ENCODE measurements at regions not wholly inside any gene's neighbourhood (a gene's known extent, or its start where the extent isn't known, plus 50 kb on each side); places are given as distances from the start of the nearest gene placed in this dataset.

- TF ChIP-seq, protein P1, sequence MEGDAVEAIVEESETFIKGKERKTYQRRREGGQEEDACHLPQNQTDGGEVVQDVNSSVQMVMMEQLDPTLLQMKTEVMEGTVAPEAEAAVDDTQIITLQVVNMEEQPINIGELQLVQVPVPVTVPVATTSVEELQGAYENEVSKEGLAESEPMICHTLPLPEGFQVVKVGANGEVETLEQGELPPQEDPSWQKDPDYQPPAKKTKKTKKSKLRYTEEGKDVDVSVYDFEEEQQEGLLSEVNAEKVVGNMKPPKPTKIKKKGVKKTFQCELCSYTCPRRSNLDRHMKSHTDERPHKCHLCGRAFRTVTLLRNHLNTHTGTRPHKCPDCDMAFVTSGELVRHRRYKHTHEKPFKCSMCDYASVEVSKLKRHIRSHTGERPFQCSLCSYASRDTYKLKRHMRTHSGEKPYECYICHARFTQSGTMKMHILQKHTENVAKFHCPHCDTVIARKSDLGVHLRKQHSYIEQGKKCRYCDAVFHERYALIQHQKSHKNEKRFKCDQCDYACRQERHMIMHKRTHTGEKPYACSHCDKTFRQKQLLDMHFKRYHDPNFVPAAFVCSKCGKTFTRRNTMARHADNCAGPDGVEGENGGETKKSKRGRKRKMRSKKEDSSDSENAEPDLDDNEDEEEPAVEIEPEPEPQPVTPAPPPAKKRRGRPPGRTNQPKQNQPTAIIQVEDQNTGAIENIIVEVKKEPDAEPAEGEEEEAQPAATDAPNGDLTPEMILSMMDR (IDR thresholded peaks at IDR 0.05): no peak
- TF ChIP-seq POLR2AphosphoS5 (IDR thresholded peaks at IDR 0.05): no peak
- no peak for TF ChIP-seq EP300 (IDR thresholded peaks at IDR 0.05)
- TF ChIP-seq POLR2A (IDR thresholded peaks at IDR 0.05): no peak
Measured at GRCh38 chr18:8536231-8536630, 73.0 kb upstream of the RAB12 start.
